CD4-positive, alpha-beta memory T cell (primary cell): ENCODE measurements at regions not wholly inside any gene's neighbourhood (a gene's known extent, or its start where the extent isn't known, plus 50 kb on each side); places are given as distances from the start of the nearest gene placed in this dataset.

Experiments
- CTCF ChIA-PET: fragments of 350-600 bp; sonication (Branson Sonifier 250); formaldehyde crosslinking; loops from one replicate; lab custom pipeline; 2021; ENCODE audit warnings: inconsistent platforms; ENCODE audit not compliant: partially characterized antibody; lab: Charles Lee
- POLR2A ChIA-PET: fragments of 350-600 bp; sonication (Branson Sonifier 250); formaldehyde crosslinking; loops from one replicate; lab custom pipeline; 2021; ENCODE audit not compliant: partially characterized antibody; lab: Charles Lee
- DNase-seq, 5 donors: peaks; one replicate each; pipeline versions ENCODE4 v3.0.0 to v3.0.0-alpha.2; 2020 to 2022; ENCODE audit warnings: mixed read lengths in 1 of 5
- H3K27ac ChIP-seq: one replicate; pipeline ENCODE4 v1.7.0; 2013; ENCODE audit warnings: low read depth, low read length
- H3K27me3 ChIP-seq: 2 replicates; pipeline ENCODE4 v1.7.0; 2013; ENCODE audit warnings: mild to moderate bottlenecking, low read length, moderate library complexity; ENCODE audit not compliant: insufficient read depth
- H3K36me3 ChIP-seq: 2 replicates; pipeline ENCODE4 v1.7.0; 2013; ENCODE audit warnings: mild to moderate bottlenecking, low read length, moderate library complexity; ENCODE audit not compliant: insufficient read depth
- H3K4me1 ChIP-seq: 2 replicates; pipeline ENCODE4 v1.7.0; 2013; ENCODE audit warnings: mild to moderate bottlenecking, low read length, moderate library complexity; ENCODE audit not compliant: insufficient read depth
- H3K4me3 ChIP-seq, 2 donors: one replicate each; pipeline ENCODE4 v1.7.0; 2013; ENCODE audit warnings: low read length in 2 of 2, mild to moderate bottlenecking in 1 of 2
- H3K9me3 ChIP-seq, 2 donors: one replicate each; pipeline ENCODE4 v1.7.0; 2013; ENCODE audit warnings: low read length in 2 of 2, control low read depth in 1 of 2; ENCODE audit not compliant: control insufficient read depth in 1 of 2
- H3K27ac Mint-ChIP-seq, 7 donors: one replicate each; pipeline ENCODE4 v1.8.0; 2020 to 2021; ENCODE audit warnings: mixed read lengths in 7 of 7, mild to moderate bottlenecking in 6 of 7, inconsistent platforms in 3 of 7, moderate library complexity in 3 of 7
- H3K27me3 Mint-ChIP-seq, 2 donors: one replicate each; pipeline ENCODE4 v1.8.0; 2020 to 2021; ENCODE audit warnings: mixed read lengths in 2 of 2
- H3K36me3 Mint-ChIP-seq, 2 donors: one replicate each; pipeline ENCODE4 v1.8.0; 2020 to 2021; ENCODE audit warnings: mixed read lengths in 2 of 2, inconsistent platforms in 1 of 2, mild to moderate bottlenecking in 1 of 2
- H3K4me1 Mint-ChIP-seq, 4 donors: one replicate each; pipeline ENCODE4 v1.8.0; 2020 to 2021; ENCODE audit warnings: mixed read lengths in 4 of 4, mild to moderate bottlenecking in 1 of 4
- H3K4me3 Mint-ChIP-seq, 8 donors: one replicate each; pipeline ENCODE4 v1.8.0; 2020 to 2021; ENCODE audit warnings: mixed read lengths in 8 of 8, mild to moderate bottlenecking in 7 of 8, moderate library complexity in 6 of 8, inconsistent platforms in 3 of 8
- H3K9me3 Mint-ChIP-seq, 8 donors: one replicate each; pipeline ENCODE4 v1.8.0; 2020 to 2021; ENCODE audit warnings: mixed read lengths in 8 of 8, mild to moderate bottlenecking in 5 of 8, inconsistent platforms in 3 of 8, moderate library complexity in 1 of 8
- intact Hi-C: fragments of 100-400 bp; cut with micrococcal nuclease; formaldehyde crosslinking; loops from one replicate; pipeline ENCODE4 v1.15.1; 2023

DNA sequence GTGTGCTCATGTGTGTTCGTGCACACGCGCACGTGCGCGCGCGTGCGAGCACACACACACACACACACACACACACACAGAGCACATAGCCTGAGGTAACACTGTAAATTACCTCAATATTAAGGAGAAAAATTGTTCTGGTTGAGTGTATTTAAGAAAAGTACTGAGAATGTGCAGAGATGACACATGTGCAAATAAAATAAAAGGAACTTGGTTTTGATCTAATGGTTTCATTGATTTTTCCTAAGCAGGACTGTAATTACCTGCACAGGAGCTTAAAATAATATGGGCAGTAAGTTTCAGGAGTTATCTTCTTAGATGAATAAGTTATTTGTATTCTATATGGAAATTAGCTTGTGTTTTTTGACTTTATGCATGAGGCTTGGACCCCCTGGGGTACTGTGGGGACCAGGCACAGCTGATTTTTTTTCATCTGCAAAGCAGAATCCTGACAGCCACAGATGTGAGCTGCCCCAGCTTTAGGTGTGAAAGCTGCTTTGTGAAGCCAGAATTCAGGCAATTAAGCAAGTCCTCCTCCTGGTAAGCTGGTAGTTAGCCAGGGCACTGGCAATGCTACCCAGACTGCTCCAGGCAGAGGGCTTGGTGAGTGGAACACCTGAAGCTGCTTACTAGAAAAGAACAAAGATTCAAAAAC is 1040.6 kb upstream of the CITED2 start:
- Histone ChIP-seq H3K36me3 (no peaks in the 10 kb centered on the region), H3K4me3 (no peak overlapping the region), H3K9me3 (no peaks in the 10 kb centered on the region), H3K4me1 (no peaks in the 10 kb centered on the region), H3K27ac (no peak overlapping the region), H3K27me3 (no peaks in the 10 kb centered on the region)
- no peak overlapping the region for H3K27ac Mint-ChIP-seq
- DNase-seq = no peak
- H3K9me3 Mint-ChIP-seq = peaks cover 0 to 17% (median 11%) of the 10 kb centered on the region in 8 donors
- H3K4me1 Mint-ChIP-seq = no peaks in the 10 kb centered on the region
- ChIA-PET CTCF (no interaction called here), POLR2A (interaction anchor here (0.6 kb wide), 1 partner anchor 47 kb away, joined by 7 read pairs; no protein-coding TSS in a partner anchor)
- H3K27me3 Mint-ChIP-seq = peaks cover 2 to 8% of the 10 kb centered on the region in 2 donors
- intact Hi-C loops = no loop called here
- no peak overlapping the region for H3K4me3 Mint-ChIP-seq
- H3K36me3 Mint-ChIP-seq = no peaks in the 10 kb centered on the region

DNA sequence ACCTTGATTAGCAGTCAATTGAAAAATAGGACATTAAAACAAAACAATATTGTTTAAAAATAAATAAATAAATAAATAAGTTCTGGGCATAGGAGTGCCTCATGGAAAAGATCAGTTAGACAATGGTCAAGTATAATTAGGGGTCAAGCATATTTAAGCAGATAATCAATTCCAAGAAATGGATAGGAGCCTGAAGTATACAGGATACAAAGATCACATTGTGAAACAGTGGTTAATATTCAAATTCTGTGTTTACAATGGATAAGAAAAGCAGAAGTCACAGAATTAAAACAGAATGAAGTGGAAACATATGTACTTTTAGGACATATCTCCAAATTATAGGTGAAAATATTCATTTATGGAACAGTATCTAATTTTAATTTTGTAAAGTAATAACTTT is 1028.6 kb upstream of the CITED2 start:
- ChIA-PET CTCF (no interaction called here), POLR2A (no interaction called here)
- H3K36me3 ChIP-seq = no peaks in the 10 kb centered on the region
- intact Hi-C loops = no loop called here
- no peak overlapping the region for H3K4me3 Mint-ChIP-seq
- H3K27ac Mint-ChIP-seq = no peak overlapping the region
- H3K27me3 Mint-ChIP-seq = peaks cover 1 to 2% of the 10 kb centered on the region in 2 donors
- H3K36me3 Mint-ChIP-seq = no peaks in the 10 kb centered on the region
- H3K27ac ChIP-seq = no peak overlapping the region
- H3K9me3 Mint-ChIP-seq = peaks cover 0 to 20% (median 7%) of the 10 kb centered on the region in 8 donors
- no peaks in the 10 kb centered on the region for H3K4me1 Mint-ChIP-seq
- H3K4me3 ChIP-seq = no peak overlapping the region
- no peaks in the 10 kb centered on the region for H3K27me3 ChIP-seq
- H3K9me3 ChIP-seq = no peaks in the 10 kb centered on the region
- DNase-seq = no peak
- no peaks in the 10 kb centered on the region for H3K4me1 ChIP-seq

DNA sequence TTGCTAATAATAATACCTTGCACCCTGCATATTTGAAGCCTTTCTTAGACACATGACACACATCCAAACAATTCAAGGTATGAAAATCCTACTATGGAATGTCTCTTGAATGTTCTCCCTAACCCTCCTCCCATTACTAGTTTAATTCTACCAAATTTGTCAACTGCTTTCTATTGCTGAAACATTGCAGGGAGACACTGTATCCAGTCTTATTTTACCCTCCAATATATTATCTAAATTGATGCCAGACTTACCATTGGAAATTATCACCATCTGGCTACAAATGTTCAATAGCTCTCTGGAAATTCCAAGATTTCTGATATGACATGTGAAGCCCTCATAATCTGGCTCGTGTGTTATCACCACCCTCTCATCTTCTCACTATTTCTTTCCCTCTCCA is 1027.3 kb upstream of the CITED2 start:
- intact Hi-C loops = no loop called here
- H3K27ac ChIP-seq = no peak overlapping the region
- no peaks in the 10 kb centered on the region for H3K4me1 Mint-ChIP-seq
- no peaks in the 10 kb centered on the region for H3K36me3 Mint-ChIP-seq
- no peak overlapping the region for H3K27ac Mint-ChIP-seq
- CTCF ChIA-PET = no interaction called here
- H3K27me3 Mint-ChIP-seq = peaks cover 0 to 3% of the 10 kb centered on the region in 2 donors
- no peaks in the 10 kb centered on the region for H3K27me3 ChIP-seq
- no peak overlapping the region for H3K4me3 ChIP-seq
- peaks cover 0 to 9% (median 2%) of the 10 kb centered on the region in 8 donors for H3K9me3 Mint-ChIP-seq
- no peaks in the 10 kb centered on the region for H3K4me1 ChIP-seq
- no peak overlapping the region for H3K4me3 Mint-ChIP-seq
- POLR2A ChIA-PET = no interaction called here
- no peaks in the 10 kb centered on the region for H3K9me3 ChIP-seq
- DNase-seq = no peak
- H3K36me3 ChIP-seq = no peaks in the 10 kb centered on the region

DNA sequence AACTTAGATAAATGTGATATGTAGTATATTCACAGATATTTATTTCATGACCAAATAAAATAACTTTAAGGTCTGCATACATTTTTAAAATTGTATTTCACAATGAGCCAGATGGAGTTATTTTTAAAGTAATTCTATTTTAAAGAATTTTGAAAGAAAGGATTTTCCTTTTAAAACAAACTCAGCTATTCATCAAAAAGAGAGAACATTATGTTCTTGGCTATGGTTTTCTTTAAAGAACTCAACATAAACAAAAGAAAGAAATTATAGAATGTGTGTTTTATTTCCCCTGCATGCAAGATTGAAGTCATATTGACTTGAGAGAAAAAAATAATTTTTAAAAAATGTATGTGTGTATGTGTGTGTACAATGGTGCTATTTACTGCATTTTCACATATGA is 1023.6 kb upstream of the CITED2 start:
- DNase-seq = no peak
- no peaks in the 10 kb centered on the region for H3K4me1 Mint-ChIP-seq
- ChIA-PET POLR2A (no interaction called here), CTCF (no interaction called here)
- H3K27me3 ChIP-seq = no peaks in the 10 kb centered on the region
- H3K27ac Mint-ChIP-seq = no peak overlapping the region
- H3K4me3 ChIP-seq = no peak overlapping the region
- no peak overlapping the region for H3K4me3 Mint-ChIP-seq
- H3K36me3 Mint-ChIP-seq = no peaks in the 10 kb centered on the region
- intact Hi-C loops = no loop called here
- H3K27me3 Mint-ChIP-seq = peaks cover 0 to 1% of the 10 kb centered on the region in 2 donors
- no peaks in the 10 kb centered on the region for H3K4me1 ChIP-seq
- no peaks in the 10 kb centered on the region for H3K36me3 ChIP-seq
- no peaks in the 10 kb centered on the region for H3K9me3 ChIP-seq
- H3K27ac ChIP-seq = no peak overlapping the region
- peaks cover 0 to 4% (median 0%) of the 10 kb centered on the region in 8 donors for H3K9me3 Mint-ChIP-seq

- Mint-ChIP-seq H3K9me3 (peaks cover 0 to 4% (median 0%) of the 10 kb centered on the region in 8 donors), H3K4me3 (no peak overlapping the region), H3K27ac (no peak overlapping the region), H3K4me1 (no peaks in the 10 kb centered on the region), H3K27me3 (peaks cover 0 to 4% of the 10 kb centered on the region in 2 donors), H3K36me3 (no peaks in the 10 kb centered on the region)
- no peak for DNase-seq
- Histone ChIP-seq H3K36me3 (no peaks in the 10 kb centered on the region), H3K4me1 (no peaks in the 10 kb centered on the region), H3K4me3 (no peak overlapping the region), H3K9me3 (no peaks in the 10 kb centered on the region), H3K27ac (no peak overlapping the region), H3K27me3 (no peaks in the 10 kb centered on the region)
- ChIA-PET POLR2A (no interaction called here), CTCF (interaction anchor here (1.3 kb wide), 1 partner anchor 9 kb away, joined by 5 read pairs; no protein-coding TSS in a partner anchor)
- intact Hi-C loops = no loop called here
Measured at GRCh38 chr6:140397106-140397505, 1022.7 kb upstream of the CITED2 start.

DNA sequence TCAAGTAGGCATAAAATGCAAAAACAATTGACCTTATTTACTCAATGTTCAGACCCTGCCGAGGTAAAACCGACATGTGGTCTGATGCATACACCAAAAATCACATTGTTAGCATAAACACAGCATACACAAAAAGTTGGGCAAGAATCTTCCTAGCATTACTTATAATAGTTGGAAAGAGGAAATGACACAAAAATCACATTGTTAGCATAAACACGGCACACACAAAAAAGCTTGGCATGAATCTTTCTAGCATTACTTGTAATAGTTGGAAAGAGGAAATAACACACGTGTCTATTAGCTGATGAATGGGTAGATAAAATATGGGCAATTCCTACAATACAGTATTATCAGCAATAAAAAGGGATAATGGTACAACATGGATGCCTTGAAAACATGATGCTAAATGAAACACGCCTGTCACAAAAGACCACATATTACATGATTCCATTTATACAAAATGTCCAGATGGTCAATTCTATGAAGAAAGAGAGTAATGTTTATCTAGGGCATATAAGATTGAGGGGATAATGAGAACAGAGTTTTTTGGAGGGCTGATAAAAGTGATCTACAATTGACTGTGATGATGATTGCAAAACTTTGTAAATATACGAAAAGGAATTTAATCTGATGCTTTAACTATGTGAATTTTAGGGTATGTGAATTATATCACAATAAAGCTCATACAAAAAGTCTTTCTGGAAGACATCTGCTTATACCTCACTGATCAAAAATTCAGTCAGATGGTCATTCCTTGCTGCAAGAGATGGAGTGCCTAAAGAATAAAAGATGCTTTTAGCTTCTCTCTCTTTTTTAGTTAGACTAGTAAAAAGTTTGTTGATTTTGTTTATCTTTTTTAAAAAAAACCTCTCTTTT is 1019.5 kb upstream of the CITED2 start:
- Mint-ChIP-seq H3K27ac (no peak overlapping the region), H3K27me3 (peaks cover under 1 to 4% of the 10 kb centered on the region in 2 donors), H3K9me3 (no peaks in the 10 kb centered on the region), H3K4me1 (no peaks in the 10 kb centered on the region), H3K36me3 (no peaks in the 10 kb centered on the region), H3K4me3 (no peak overlapping the region)
- no peak for DNase-seq
- intact Hi-C loops = no loop called here
- CTCF ChIA-PET = no interaction called here
- H3K36me3 ChIP-seq = no peaks in the 10 kb centered on the region
- POLR2A ChIA-PET = no interaction called here
- no peaks in the 10 kb centered on the region for H3K4me1 ChIP-seq
- no peak overlapping the region for H3K4me3 ChIP-seq
- H3K27me3 ChIP-seq = no peaks in the 10 kb centered on the region
- no peak overlapping the region for H3K27ac ChIP-seq
- H3K9me3 ChIP-seq = no peaks in the 10 kb centered on the region

- POLR2A ChIA-PET = no interaction called here
- H3K4me1 ChIP-seq = no peaks in the 10 kb centered on the region
- H3K36me3 ChIP-seq = no peaks in the 10 kb centered on the region
- CTCF ChIA-PET = interaction anchor here (2.0 kb wide), 1 partner anchor 8 kb away, joined by 5 read pairs; no protein-coding TSS in a partner anchor
- intact Hi-C loops = no loop called here
- H3K4me3 ChIP-seq = no peak overlapping the region
- H3K27me3 ChIP-seq = no peaks in the 10 kb centered on the region
- Mint-ChIP-seq H3K27ac (no peak overlapping the region), H3K4me3 (no peak overlapping the region), H3K27me3 (peaks cover 4 to 8% of the 10 kb centered on the region in 2 donors), H3K36me3 (no peaks in the 10 kb centered on the region), H3K4me1 (no peaks in the 10 kb centered on the region), H3K9me3 (peaks cover 0 to 6% (median 3%) of the 10 kb centered on the region in 8 donors)
- DNase-seq = no peak
- no peak overlapping the region for H3K27ac ChIP-seq
- no peaks in the 10 kb centered on the region for H3K9me3 ChIP-seq
Measured at GRCh38 chr6:140388815-140389214, 1014.4 kb upstream of the CITED2 start.
